Activated CD4-positive, alpha-beta T cell treated with anti-CD3 and anti-CD28 coated beads, Interleukin-2, amount 50 U/mL, for 1 hour (primary cell): ENCODE measurements at regions not wholly inside any gene's neighbourhood (a gene's known extent, or its start where the extent isn't known, plus 50 kb on each side); places are given as distances from the start of the nearest gene placed in this dataset.

ENCODE experiments used
- DNase-seq: peaks from one replicate; pipeline ENCODE4 v3.0.0-alpha.2; 2020

- no peak for DNase-seq
Measured at GRCh38 chr13:50587645-50588373, 255.7 kb downstream of the DLEU7 start.

DNA sequence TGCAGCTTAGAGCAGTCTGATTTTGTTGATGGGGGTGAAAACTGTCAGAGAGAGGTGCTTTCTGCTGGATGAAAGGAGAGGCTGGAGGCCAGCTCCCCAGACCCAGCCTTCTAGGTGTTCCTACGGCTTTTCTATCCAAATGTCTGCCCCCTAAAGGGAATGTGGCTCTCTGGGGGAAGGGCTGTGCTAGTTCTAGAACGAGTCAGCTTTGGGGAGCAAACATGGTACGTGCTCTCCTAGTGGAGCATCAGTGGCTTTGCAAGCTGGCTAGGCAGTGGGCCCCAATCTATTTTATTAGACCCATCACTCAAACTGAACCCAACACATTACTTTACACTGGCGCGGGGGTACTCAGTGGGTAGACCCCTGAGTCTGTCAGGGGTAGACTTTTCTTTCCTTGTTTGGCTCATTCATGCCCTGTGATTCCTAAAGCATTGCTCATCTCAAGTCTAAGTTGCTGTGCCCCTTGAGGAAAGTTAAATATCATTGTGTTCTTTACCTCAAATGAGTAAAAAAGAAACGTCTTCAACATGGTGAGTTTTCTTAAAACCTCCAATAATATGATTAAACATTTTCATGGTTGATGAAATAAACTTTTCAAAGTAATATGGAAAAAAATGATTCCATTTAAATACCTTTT lies 254.9 kb downstream of the DLEU7 start:
- no peak for DNase-seq

DNA sequence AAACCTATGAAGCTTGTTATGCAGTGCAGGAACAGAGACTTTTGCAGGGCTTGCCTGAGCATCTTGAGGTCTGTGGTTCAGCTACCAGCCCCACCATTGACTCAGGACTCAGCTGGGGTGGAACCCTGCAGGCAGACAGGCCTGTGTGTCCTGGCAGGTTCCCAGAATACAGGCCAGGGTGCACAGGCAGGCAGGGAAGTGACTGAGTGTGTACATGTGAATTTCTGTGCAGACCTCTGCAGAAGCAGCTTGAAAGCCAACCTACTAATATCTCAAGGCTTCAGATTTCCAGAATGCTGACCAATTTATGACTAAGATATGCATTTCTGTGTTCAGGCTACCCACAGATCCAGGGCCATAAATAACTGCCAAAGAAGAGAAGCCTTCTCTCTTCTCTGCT lies 254.4 kb downstream of the DLEU7 start:
- DNase-seq: no peak

GRCh38 chr13:50589651-50590054 lies 253.8 kb downstream of the DLEU7 start:
- DNase-seq: no peak

DNA sequence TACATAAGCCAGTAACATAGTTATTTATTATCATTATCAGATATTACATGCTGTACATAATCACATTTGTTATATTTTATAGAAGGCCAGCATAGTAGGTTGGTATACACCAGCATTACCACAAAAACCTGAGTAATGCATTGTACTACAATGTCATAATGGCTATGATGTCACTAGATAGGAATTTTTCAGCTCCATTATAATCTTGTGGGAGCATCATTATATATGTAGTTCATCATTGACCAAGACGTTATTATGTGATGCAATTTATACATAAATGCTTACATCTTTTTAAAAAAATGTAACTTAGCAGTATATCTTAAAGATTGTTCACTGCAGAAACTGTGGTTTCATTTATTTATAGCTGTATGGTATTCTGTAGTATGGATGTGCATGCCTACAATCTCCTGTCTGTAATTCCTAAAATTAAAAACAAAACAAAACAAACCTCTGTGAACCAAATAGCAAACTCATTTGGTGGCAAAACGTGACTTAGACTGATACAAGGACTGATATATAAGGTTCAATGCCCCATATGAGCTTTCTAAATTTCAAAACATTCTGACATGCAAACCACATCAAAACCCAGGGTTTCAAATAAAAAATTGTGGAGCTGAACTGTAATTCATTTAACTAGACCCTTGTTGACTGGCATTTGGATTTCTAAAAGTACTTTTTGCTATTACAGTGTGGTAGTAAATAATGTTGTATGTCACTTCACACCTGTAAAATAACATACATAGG lies 250.9 kb downstream of the DLEU7 start:
- DNase-seq: no peak

DNA sequence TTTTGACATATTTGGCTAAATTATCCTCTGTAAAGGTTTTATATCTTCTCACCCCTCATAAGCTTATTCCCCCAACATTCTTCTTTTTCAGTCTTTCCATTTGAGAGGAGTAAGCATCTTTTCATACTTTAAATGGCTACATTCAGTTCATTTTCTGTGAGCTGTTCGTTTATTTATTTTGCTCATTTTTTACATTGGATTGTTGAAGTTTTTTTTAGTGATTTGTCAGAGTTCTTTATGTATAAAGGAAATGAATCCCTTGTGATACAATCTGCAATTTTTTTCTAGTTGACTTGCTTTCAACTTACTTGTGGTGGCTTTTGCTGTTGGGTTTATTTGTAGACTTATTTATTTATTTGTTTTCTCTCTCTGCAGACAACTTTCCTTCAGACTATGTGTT lies 250.3 kb downstream of the DLEU7 start:
- DNase-seq: no peak

DNA sequence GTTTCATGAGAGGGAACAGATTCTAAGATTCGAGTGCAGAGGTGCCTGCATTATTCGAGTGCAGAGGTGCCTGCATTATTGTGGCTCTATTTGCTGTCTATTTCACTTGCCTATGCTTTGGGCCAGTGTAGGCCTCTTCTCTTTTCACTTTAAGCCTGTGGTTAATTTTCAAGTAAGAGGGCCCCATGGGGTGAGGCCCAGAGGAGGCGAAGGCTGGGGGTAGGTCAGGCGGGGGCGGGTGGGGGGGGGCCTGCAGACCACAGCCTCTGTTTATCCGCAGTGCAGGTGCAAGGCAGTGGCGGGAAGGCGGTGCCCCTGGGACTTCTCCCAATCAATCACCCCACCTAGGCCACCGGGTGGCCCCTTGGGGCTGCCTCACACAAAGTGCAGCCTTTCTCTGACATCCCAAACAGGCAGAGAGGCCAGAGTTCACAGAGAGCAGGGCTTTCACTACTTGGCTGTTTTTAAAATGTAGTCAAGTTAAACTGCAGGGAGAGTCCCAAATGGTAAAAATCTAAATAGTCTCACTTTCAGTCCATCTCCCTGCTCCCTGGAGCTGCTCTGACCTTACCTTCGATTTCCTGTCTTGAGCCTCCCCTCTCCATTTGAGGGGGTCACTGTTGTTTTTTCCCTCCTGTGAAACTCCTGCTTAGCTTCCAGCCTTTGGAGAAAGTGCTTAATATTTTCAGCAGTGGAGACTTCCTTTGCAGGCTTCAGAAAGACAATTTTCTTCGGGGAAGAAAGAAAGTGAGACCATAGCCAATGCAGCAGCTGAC lies 249.0 kb downstream of the DLEU7 start:
- no peak for DNase-seq

DNA sequence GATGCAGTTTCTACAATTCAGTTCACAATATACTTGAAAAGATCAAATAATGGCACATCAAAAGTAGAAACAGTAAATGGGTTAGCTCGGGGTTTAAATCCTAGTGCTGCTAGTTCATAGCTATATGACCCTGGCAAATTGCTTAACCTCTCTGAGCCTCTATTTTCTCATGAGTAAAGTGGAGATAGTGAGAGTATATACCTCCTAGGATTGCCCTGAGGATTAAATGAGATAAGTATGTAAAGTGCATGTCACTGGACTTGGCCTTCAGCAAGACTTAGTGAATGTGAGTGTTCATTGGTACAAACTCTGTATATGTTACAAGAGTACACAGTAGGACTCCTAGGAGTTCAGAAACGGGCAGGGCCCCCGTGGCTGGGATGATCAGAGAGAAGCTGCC lies 248.3 kb downstream of the DLEU7 start:
- DNase-seq: no peak

GRCh38 chr13:50596156-50596555 lies 247.3 kb downstream of the DLEU7 start:
- DNase-seq: no peak

DNA sequence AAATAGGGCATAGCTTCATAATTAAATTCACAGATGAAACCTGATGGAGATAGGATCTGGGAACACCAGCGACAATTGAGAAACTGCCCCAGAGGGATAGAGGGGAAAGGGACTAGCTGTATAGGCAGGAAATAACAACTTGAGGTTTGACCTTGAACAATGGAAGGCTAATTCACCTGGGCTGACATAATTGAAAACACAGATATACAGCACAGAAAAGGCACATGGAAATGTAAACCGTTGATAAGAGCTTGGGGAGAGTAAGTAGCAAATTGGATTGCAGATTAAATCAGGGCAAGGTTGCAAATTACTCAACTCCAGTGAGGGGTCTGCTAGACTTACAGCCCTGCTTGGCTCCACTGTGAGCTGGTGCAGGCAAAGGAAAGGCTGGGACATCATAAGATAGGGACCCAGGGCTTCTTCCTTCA lies 246.7 kb downstream of the DLEU7 start:
- no peak for DNase-seq

DNA sequence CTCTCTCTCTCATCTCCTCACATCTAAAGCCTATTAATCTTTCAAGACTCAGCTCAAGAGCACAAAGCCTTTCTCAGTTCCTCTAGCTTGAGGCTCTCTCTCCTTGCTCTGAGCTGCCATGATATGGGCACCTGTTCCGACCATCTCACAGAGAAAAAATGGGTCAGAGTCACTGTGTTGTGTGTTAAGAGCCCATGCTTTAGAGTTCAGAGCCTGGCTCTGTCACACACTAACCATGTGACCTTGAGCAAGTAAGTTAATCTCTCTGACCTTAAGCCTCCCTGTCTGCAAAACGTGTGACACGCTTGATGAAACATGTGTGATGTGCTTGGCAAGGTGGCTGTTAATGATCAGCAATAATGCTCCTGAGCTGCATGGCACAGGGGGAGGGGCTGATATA lies 245.2 kb downstream of the DLEU7 start:
- DNase-seq: no peak

DNA sequence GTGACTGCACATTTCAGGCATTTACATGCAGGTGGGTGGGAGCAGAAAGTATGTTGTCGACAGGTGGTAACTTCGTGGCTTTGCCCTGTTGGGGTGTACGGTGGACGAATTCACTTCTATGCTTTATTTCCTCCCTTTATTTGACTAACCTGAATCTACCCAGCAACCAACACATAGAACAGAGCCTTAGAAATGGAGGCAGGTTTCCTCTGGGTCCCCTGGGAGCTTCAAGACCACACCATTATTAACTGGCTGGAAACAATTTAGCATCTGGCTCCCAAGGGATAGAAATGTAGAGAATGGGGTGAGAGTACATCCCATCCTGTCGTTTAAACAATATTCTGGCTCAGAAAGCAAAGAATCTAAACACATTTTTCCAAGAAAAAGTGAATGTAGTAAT lies 244.4 kb downstream of the DLEU7 start:
- no peak for DNase-seq

- no peak for DNase-seq
Measured at GRCh38 chr13:50599927-50600326, 243.6 kb downstream of the DLEU7 start.

DNA sequence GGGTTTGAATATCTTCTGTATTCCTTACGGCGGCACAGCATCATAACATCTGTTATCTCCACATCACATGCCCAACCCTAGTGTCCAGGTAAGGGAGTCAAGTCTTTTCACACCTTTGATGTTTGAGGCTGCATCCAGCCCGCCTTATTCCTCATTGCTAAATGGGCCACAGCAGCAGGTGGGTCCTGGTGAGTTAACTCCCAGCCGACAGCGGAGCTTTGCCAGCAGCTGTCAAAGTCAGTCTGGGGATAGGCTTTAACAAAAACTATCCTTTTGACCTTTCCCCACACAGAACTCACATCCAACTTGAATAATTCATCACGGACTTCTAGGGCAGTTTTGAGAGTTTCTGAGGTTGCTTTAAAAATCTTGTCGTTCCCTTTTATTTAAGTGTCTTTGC lies 235.1 kb downstream of the DLEU7 start:
- DNase-seq: no peak

GRCh38 chr13:50609011-50609410 lies 234.5 kb downstream of the DLEU7 start:
- DNase-seq: no peak

DNA sequence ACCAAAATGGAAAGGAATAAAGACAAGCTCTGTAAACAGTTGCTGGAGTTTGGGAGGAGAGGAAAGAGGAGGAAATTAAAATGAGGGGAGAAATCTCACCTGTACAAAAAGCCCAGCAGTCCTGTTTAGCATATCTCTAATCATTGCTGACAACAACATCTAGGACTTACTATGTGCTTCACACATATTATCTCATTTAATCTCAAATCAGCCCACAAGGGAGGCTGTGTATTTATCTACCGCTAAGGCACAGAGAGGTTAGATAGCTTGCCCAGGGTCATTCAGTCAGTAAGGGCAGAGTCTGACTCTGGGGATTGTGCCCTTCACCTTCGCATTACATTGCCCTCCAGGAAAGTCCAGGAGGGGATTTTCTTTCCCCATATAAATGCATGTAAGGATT lies 233.3 kb downstream of the DLEU7 start:
- DNase-seq: no peak

GRCh38 chr13:50611117-50611781 lies 232.2 kb downstream of the DLEU7 start:
- no peak for DNase-seq

- DNase-seq: no peak
Measured at GRCh38 chr13:50612717-50613116, 230.8 kb downstream of the DLEU7 start.

DNA sequence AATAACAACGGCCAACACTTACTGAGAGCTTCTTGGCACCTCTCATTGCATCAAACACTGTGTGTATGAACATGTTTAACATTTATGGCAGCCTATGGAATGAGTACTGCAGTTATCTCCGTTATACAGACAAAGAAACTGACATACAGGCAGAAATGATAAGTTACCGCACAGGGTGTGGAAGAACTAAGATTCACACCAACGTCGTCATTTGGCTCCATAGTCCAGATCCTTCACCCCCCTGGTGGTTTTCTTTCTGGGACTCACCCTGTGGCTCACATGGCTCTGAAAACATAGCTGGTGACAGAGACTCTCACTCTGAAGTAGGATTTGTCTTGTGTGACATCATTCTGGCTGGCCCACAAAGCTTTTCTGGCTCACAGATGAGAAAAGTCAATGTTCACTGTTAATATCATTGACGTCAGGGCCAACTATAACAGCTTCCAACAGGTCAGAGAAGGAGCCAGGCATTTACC lies 230.1 kb downstream of the DLEU7 start:
- no peak for DNase-seq

GRCh38 chr13:50615234-50615633 lies 228.3 kb downstream of the DLEU7 start:
- no peak for DNase-seq

- DNase-seq: no peak
Measured at GRCh38 chr13:50616101-50616500, 227.4 kb downstream of the DLEU7 start.

DNA sequence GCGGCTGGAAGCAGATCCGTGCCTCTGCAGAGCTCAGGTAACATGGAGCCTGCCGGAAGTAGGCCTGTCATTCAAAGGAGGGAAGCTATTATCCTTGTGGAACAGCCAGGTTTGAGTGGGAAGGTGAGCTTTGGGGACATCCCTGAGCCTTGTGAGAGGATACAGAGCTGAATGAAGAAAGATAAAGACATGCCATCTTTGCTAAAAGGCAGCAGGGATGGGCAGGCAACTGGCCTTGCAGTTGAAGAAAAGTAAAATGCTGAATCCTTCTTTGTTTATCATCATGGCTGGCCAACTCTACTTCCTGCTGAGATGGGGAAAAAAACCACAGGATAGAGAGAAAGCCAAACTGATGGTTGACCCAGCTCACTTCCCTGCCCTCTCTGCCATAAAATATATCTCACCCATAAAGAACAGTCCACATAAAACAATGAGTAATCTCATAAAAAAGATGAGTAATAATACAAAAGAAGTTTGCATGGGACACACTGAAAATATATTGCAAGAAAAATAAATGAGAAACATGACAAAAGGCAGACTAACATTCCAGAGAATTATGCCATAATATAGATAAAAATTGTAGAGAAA lies 226.3 kb downstream of the DLEU7 start:
- no peak for DNase-seq
